Mucosa of descending colon (tissue), 3 donors: ENCODE measurements at regions not wholly inside any gene's neighbourhood (a gene's known extent, or its start where the extent isn't known, plus 50 kb on each side); places are given as distances from the start of the nearest gene placed in this dataset.
A peak's percentile ranks its signal among the peaks of the same experiment; 100 is the strongest.

Experiments used
- ATAC-seq: fragments of 200-7000 bp; cut with Tn5 transposase; one replicate; pipeline ENCODE4 v1.9.1; 2020; ENCODE audit warnings: mild to moderate bottlenecking, moderate library complexity
- DNase-seq, 3 donors: peaks; one replicate each; pipeline ENCODE4 v3.0.0-alpha.2; 2020
- H3K36me3 ChIP-seq: fragments of 200-600 bp; one replicate; pipeline ENCODE4 v1.8.0; 2021; ENCODE audit warnings: low read depth, mild to moderate bottlenecking
- H3K4me1 ChIP-seq: fragments of 200-600 bp; one replicate; pipeline ENCODE4 v1.8.0; 2021; ENCODE audit warnings: low read depth, mild to moderate bottlenecking
- H3K4me3 ChIP-seq: fragments of 200-600 bp; one replicate; pipeline ENCODE4 v1.8.0; 2021; ENCODE audit warnings: mild to moderate bottlenecking
- H3K9me3 ChIP-seq: fragments of 200-600 bp; one replicate; pipeline ENCODE4 v1.8.0; 2021; ENCODE audit warnings: mild to moderate bottlenecking
- intact Hi-C, 2 donors: fragments of 100-400 bp; cut with DNase I in 1 of 2; cut with micrococcal nuclease in 1 of 2; formaldehyde crosslinking; loops; one replicate each; pipeline versions ENCODE4 v1.11.0 to v1.11.1; 2022; cut with DNase I, micrococcal nuclease
- TF ChIP-seq, protein P1 (sequence below): fragments of 200-600 bp; IDR thresholded peaks from one replicate; pipeline ENCODE4 v1.8.0; 2022; ENCODE audit warnings: antibody characterized with exemption, mild to moderate bottlenecking
- donor health status: DM: no; HTN: no; CAD: no; lungs with moderate emphysema.
- donor health status: DM: no; HTN: no; CAD: no.
- donor health status: DM: no; HTN: yes; CAD: no.

DNA sequence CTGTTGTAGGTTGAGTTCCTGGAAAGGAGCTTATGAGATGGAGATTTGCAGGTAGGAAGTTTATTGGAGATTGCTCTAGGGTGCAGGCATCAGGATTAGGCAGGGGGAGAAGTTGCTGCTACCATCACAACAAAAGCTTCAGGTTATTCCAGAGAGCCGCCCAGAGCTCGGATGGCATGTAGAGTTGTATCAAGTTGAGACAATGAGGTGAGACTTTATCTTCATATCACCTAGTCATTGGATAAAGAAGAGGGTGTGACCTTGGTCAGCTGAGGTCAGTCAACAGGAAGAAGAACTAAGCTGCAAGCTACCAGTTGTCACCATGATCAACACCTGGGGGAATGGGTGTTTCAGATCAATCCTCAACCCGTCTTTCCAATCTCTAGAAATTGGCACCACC is 342.0 kb downstream of the RFC3 start:
- Histone ChIP-seq H3K4me1 (peaks cover 19% of the 10 kb centered on the region), H3K36me3 (no peaks in the 10 kb centered on the region), H3K4me3 (no peak overlapping the region), H3K9me3 (no peaks in the 10 kb centered on the region)
- intact Hi-C loops, result no loop called here
- DNase-seq (no peak), ATAC-seq (no peak)
- TF ChIP-seq, protein P1, sequence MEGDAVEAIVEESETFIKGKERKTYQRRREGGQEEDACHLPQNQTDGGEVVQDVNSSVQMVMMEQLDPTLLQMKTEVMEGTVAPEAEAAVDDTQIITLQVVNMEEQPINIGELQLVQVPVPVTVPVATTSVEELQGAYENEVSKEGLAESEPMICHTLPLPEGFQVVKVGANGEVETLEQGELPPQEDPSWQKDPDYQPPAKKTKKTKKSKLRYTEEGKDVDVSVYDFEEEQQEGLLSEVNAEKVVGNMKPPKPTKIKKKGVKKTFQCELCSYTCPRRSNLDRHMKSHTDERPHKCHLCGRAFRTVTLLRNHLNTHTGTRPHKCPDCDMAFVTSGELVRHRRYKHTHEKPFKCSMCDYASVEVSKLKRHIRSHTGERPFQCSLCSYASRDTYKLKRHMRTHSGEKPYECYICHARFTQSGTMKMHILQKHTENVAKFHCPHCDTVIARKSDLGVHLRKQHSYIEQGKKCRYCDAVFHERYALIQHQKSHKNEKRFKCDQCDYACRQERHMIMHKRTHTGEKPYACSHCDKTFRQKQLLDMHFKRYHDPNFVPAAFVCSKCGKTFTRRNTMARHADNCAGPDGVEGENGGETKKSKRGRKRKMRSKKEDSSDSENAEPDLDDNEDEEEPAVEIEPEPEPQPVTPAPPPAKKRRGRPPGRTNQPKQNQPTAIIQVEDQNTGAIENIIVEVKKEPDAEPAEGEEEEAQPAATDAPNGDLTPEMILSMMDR, result no peak

DNA sequence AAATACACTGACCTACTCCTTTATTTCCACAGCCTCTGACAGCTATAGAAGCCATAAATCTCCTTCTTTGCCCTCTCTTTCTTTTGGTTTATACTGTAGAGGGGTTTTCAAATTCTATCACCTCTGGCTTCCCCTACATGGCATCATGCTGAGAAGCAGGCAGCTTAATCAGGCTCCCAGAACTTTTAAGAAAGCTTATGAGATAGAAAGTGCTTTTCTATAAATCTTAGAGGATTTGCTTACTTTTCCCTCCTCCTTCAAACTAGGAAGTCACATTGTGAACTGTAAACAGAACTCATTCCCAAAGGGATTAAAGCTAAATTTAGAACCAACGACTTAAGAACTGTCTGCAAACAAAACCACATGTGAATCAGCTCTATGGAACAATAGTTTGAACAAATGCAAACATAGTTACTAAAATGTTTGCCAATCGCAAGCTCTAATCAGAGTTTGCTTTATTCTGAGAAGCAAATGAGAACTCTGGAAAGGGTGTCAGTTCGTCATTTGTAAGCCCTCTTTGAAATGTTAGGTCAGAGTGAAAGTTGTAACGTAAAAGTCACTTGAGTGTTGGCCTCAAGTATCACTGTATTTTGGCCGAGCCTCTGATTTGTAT is 344.1 kb downstream of the RFC3 start:
- H3K4me1 ChIP-seq, result peaks cover 8% of the 10 kb centered on the region
- no peak overlapping the region for H3K4me3 ChIP-seq
- H3K36me3 ChIP-seq, result no peaks in the 10 kb centered on the region
- no peaks in the 10 kb centered on the region for H3K9me3 ChIP-seq
- ATAC-seq (peak; percentile 79), DNase-seq (no peak)
- TF ChIP-seq, protein P1, result no peak
- intact Hi-C loops, result no loop called here

DNA sequence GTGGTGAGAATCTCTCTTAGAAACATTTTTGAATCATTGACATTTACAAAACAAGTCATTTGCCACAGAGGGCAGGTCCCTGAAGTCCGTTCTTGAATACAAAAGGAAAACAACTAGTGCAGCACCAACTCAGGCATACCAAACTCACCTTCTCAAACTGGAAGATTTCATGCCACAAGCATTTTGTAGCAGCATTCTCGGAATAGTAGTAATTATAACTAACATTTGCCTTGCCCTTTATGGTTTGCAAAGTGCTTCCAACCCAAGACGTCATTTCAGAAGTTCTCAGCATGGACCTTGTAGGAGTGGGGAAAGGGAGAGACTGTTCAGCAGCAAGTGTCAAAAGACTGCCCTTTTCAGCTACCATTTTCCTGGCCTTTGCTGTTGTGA is 344.6 kb downstream of the RFC3 start:
- no peaks in the 10 kb centered on the region for H3K9me3 ChIP-seq
- H3K4me3 ChIP-seq, result no peak overlapping the region
- TF ChIP-seq, protein P1, result no peak
- no peaks in the 10 kb centered on the region for H3K36me3 ChIP-seq
- ATAC-seq (peak; percentile 14), DNase-seq (no peak)
- intact Hi-C loops, result no loop called here
- H3K4me1 ChIP-seq, result peaks cover 7% of the 10 kb centered on the region

DNA sequence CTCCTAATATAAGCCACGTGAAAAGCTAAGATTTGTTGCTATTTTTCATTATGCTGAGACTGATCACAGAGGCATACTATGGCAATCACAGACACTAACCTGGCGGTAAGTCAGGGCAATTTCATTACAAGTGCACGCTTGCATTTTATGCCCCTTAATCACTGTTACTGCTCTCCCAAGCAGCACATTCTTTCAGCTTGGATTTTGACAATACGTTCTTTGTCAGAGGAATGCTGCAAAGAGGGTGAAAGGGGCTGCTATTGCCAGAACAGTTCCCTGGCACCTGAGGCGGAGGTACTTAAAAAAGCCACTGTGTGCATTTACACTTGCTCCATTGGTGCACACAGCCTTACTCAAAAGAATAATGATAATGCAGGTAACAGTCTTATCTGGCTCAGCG is 346.6 kb downstream of the RFC3 start:
- TF ChIP-seq, protein P1, result no peak
- intact Hi-C loops, result no loop called here
- ATAC-seq (no peak), DNase-seq (no peak)
- Histone ChIP-seq H3K36me3 (no peaks in the 10 kb centered on the region), H3K9me3 (no peaks in the 10 kb centered on the region), H3K4me1 (peaks cover 7% of the 10 kb centered on the region), H3K4me3 (no peak overlapping the region)

DNA sequence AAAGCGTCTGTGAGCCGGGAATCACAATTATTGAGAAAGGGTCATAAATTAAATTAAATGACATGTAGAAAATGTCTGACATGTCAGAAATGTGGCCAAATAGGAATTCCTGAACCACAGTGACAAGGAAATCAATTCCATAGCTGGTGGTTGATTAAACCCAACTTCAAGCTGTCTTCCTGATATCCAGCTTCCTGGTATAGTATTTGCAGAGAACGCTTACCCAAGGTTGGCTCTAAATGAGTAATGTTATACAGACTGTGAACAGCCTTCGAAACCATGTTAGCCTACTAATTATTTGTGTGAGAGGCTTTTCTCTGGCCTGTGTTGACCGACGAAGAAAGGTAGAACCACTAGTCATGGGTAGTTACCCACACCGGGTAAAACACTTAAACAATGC is 347.2 kb downstream of the RFC3 start:
- DNase-seq, result no peak
- intact Hi-C loops, result no loop called here
- Histone ChIP-seq H3K4me1 (peaks cover 7% of the 10 kb centered on the region), H3K36me3 (no peaks in the 10 kb centered on the region), H3K4me3 (no peak overlapping the region), H3K9me3 (no peaks in the 10 kb centered on the region)
- TF ChIP-seq, protein P1, result no peak
- ATAC-seq, result peak; percentile 19

DNA sequence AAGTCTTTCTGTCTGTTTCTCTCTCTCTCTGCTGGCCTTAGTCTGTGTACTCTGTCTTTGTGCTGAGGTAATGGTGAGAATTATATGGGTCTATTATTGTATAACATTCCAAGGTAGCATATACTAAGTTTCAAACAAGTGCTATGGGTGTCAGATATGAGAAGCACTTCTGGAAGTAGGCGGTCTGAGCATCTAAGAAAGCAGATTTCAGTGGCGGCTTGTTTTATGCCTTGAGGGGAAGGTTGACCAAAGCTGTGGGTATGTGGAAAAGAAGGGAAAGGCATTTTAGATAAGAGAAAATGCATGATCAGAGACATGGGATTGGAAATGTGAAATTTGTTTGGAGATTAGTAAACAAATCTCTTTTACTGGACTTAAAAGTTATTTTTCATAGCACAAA is 348.5 kb downstream of the RFC3 start:
- intact Hi-C loops, result no loop called here
- H3K4me3 ChIP-seq, result no peak overlapping the region
- H3K36me3 ChIP-seq, result no peaks in the 10 kb centered on the region
- DNase-seq, result no peak
- no peak for ATAC-seq
- TF ChIP-seq, protein P1, result no peak
- peaks cover 5% of the 10 kb centered on the region for H3K4me1 ChIP-seq
- no peaks in the 10 kb centered on the region for H3K9me3 ChIP-seq
